Transverse colon (tissue), 4 donors: ENCODE measurements at regions not wholly inside any gene's neighbourhood (a gene's known extent, or its start where the extent isn't known, plus 50 kb on each side); places are given as distances from the start of the nearest gene placed in this dataset.

Experiments used
- DNase-seq: peaks from one replicate; pipeline ENCODE4 v3.0.0-alpha.2; 2019
- H3K27ac ChIP-seq, 4 donors: fragments of 200-600 bp; sonication (generic); 2 replicates each; pipeline ENCODE4 v1.5.1; 2016 to 2018; ENCODE audit warnings: inconsistent platforms in 4 of 4
- H3K27me3 ChIP-seq: fragments of 200-600 bp; sonication (generic); 2 replicates; pipeline ENCODE4 v1.5.1; 2017; ENCODE audit warnings: inconsistent platforms
- H3K36me3 ChIP-seq, 4 donors: fragments of 200-600 bp; sonication (generic); 2 replicates each; pipeline ENCODE4 v1.5.1; 2017 to 2019; ENCODE audit warnings: inconsistent platforms in 4 of 4
- H3K4me1 ChIP-seq, 4 donors: fragments of 200-600 bp; sonication (generic); 2 replicates each; pipeline ENCODE4 v1.5.1; 2017 to 2020; ENCODE audit warnings: inconsistent platforms in 4 of 4
- H3K4me3 ChIP-seq, 4 donors: fragments of 200-600 bp; sonication (generic); 1 replicate in 1 of 4; 2 replicates in 3 of 4; pipeline versions ENCODE4 v1.5.1 to v1.6.1; 2017 to 2019; ENCODE audit warnings: inconsistent platforms in 4 of 4
- H3K9me3 ChIP-seq, 2 donors: fragments of 200-600 bp; sonication (generic); 2 replicates each; pipeline ENCODE4 v1.5.1; 2017 to 2019; ENCODE audit warnings: inconsistent platforms in 2 of 2
- CTCF ChIP-seq, 5 experiments: fragments of 200-600 bp in 3 of 5; fragments of 450-650 bp in 2 of 5; sonication (generic) in 3 of 5; IDR thresholded peaks; 1 replicate in 2 of 5; 2 replicates in 3 of 5; pipeline ENCODE4 v1.5.1; 2016 to 2017; ENCODE audit warnings: antibody characterized with exemption in 5 of 5, inconsistent platforms in 3 of 5, mild to moderate bottlenecking in 2 of 5, moderate library complexity in 1 of 5
- EP300 ChIP-seq: sonication (generic); formaldehyde crosslinking; IDR thresholded peaks from one replicate; pipeline ENCODE4 v1.6.1; 2017; ENCODE audit warnings: antibody characterized with exemption, low read depth
- POLR2A ChIP-seq: fragments of 450-650 bp; IDR thresholded peaks from one replicate; pipeline ENCODE4 v1.6.1; 2016; ENCODE audit warnings: antibody characterized with exemption, mild to moderate bottlenecking, moderate library complexity
- POLR2AphosphoS5 ChIP-seq, 3 donors: sonication (generic); formaldehyde crosslinking; IDR thresholded peaks; one replicate each; pipeline ENCODE4 v1.6.1; 2016; ENCODE audit warnings: antibody characterized with exemption in 3 of 3
- WGBS, 2 donors: methylation state at CpG; one replicate each; pipeline ENCODE4 v1.1.5; 2018; ENCODE audit warnings: low coverage in 1 of 2; 5-methylcytosine and 5-hydroxymethylcytosine counted together
- in situ Hi-C, 4 donors: fragments of 200-750 bp; cut with MboI; loops; one replicate each; pipeline versions ENCODE4 v1.15.0 to v1.15.1; 2017; ENCODE audit warnings: low sequenced_read_pairs in 3 of 4, low pct_ligation_motif_present in 1 of 4, low pct_unique_long_range_greater_than_20kb in 1 of 4
- intact Hi-C: fragments of 100-400 bp; cut with DNase I; formaldehyde crosslinking; loops from one replicate; pipeline ENCODE4 v1.15.1; 2023; ENCODE audit warnings: low total_unique reads

GRCh38 chr6:147724454-147724853 lies 216.0 kb downstream of the SAMD5 start:
- TF ChIP-seq EP300 (no peak), POLR2AphosphoS5 (IDR thresholded peaks at IDR 0.05) (no peak), POLR2A (no peak), CTCF (IDR thresholded peaks at IDR 0.05) (no peak)
- no peak overlapping the region for H3K4me3 ChIP-seq
- no peaks in the 10 kb centered on the region for H3K9me3 ChIP-seq
- 69 to 97% methylated on average over 2 of the region's 2 CpGs for WGBS, 2 donors
- no peaks in the 10 kb centered on the region for H3K27me3 ChIP-seq
- intact Hi-C loops = no loop called here
- no peak overlapping the region for H3K27ac ChIP-seq
- in situ Hi-C loops = no loop called here
- DNase-seq = no peak
- H3K36me3 ChIP-seq = no peaks in the 10 kb centered on the region
- no peaks in the 10 kb centered on the region for H3K4me1 ChIP-seq

DNA sequence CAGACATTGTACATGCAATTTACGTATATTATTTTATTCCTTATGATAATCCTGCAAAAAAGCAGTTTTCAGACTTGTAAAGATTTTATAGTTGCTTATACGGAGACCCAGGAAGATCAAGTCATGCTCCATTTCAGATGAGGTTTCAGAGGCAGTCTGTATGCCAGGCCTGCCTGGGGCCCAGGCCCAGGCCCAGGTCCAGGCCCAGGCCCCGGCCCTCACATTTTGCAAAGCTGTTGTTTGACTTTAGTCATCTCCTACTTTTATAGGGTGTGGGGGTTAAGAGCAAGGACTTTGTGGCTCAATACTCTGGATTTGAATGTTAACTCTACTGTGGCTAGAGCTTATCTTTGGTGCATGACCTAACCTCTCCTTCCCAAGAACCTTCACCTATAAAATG lies 217.9 kb downstream of the SAMD5 start:
- no peaks in the 10 kb centered on the region for H3K36me3 ChIP-seq
- H3K4me3 ChIP-seq = no peak overlapping the region
- 85 to 86% methylated on average over 2 to 3 of the region's 3 CpGs for WGBS, 2 donors
- no peaks in the 10 kb centered on the region for H3K4me1 ChIP-seq
- in situ Hi-C loops (no loop called here), intact Hi-C loops (no loop called here)
- no peak for TF ChIP-seq CTCF (IDR thresholded peaks at IDR 0.05)
- TF ChIP-seq POLR2AphosphoS5 (IDR thresholded peaks at IDR 0.05) = no peak
- no peak for TF ChIP-seq POLR2A
- no peak for TF ChIP-seq EP300
- no peak for DNase-seq
- H3K27me3 ChIP-seq = no peaks in the 10 kb centered on the region
- no peak overlapping the region for H3K27ac ChIP-seq
- no peaks in the 10 kb centered on the region for H3K9me3 ChIP-seq

- Histone ChIP-seq H3K9me3 (no peaks in the 10 kb centered on the region), H3K4me3 (no peak overlapping the region), H3K27me3 (no peaks in the 10 kb centered on the region), H3K4me1 (no peaks in the 10 kb centered on the region), H3K36me3 (no peaks in the 10 kb centered on the region), H3K27ac (no peak overlapping the region)
- no peak for DNase-seq
- intact Hi-C loops = no loop called here
- in situ Hi-C loops = no loop called here
- WGBS, 2 donors = 66 to 88% methylated on average over 3 to 4 of the region's 4 CpGs
- TF ChIP-seq CTCF (IDR thresholded peaks at IDR 0.05) (no peak), POLR2A (no peak), POLR2AphosphoS5 (IDR thresholded peaks at IDR 0.05) (no peak), EP300 (no peak)
These were observed 220.4 kb downstream of the SAMD5 start for GRCh38 chr6:147728903-147729302.

DNA sequence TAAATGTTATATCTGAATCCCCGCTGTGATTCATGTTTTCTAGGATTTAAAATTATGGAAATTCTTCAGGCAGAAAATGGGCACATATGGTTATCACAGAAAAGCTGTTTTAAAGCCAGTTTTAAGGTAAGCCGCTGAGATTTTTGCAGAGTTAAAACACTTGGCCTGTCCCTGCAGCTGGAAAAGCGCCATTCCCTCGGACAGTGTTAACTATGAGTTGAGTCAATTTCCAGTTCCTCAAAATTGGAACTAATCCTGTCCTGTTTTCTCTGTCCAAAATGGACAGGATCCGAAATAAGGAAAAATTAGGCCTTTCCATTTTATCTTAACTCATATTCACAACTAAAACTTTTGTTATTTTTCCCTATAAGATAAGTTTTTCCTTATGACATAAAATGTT lies 225.2 kb downstream of the SAMD5 start:
- TF ChIP-seq CTCF (IDR thresholded peaks at IDR 0.05) (no peak), POLR2AphosphoS5 (IDR thresholded peaks at IDR 0.05) (no peak), EP300 (no peak), POLR2A (no peak)
- Histone ChIP-seq H3K9me3 (no peaks in the 10 kb centered on the region), H3K27me3 (no peaks in the 10 kb centered on the region), H3K4me1 (no peaks in the 10 kb centered on the region), H3K36me3 (no peaks in the 10 kb centered on the region), H3K27ac (no peak overlapping the region), H3K4me3 (no peak overlapping the region)
- DNase-seq = no peak
- intact Hi-C loops (no loop called here), in situ Hi-C loops (no loop called here)
- WGBS, 2 donors = 77 to 79% methylated on average over 5 of the region's 5 CpGs
